ENCODE measurements at regions not wholly inside any gene's neighbourhood (a gene's known extent, or its start where the extent isn't known, plus 50 kb on each side); places are given as distances from the start of the nearest gene placed in this dataset.

DNA sequence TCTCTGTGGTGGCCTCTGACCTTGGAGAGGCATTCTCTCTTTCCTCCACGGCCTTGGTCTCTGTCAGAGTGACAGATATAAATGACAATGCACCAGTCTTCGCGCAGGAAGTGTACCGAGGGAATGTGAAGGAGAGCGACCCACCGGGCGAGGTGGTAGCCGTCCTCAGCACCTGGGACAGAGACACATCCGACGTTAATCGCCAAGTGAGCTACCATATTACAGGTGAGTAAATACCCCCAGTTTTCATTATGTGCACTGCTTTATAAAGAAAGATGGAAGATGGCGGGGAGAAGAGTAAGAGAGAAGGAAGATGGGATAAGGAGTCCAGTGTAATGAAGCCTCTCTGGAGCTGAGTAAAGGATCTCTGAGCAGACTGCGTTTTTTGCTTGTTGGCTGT is 167.8 kb upstream of the MTNR1B start:
- no peak for TF ChIP-seq EZH2 (IDR thresholded peaks at IDR 0.05; ENCODE audit: insufficient read depth, poor library complexity, severe bottlenecking)
- no peak for TF ChIP-seq EZH2phosphoT487 (IDR thresholded peaks at IDR 0.05; ENCODE audit: insufficient read depth, low read depth)

All from GM23248 (cell line).